ENCODE measurements at regions not wholly inside any gene's neighbourhood (a gene's known extent, or its start where the extent isn't known, plus 50 kb on each side); places are given as distances from the start of the nearest gene placed in this dataset.

- no peaks in the 10 kb centered on the region for H4K20me1 ChIP-seq (ENCODE audit: control insufficient read depth, insufficient read depth)
- no peaks in the 10 kb centered on the region; a peak in 1 of 4 replicates for H3K27me3 ChIP-seq (replicated peaks in 1 of 2; ENCODE audit: control insufficient read depth in 2 of 2, insufficient read depth in 2 of 2, low read length in 1 of 2)
- ChIA-PET CTCF (no interaction called here), RAD21 (ENCODE audit: unreplicated experiment) (no interaction called here), POLR2A (no interaction called here), SMC1A (ENCODE audit: uncharacterized antibody, unreplicated experiment) (no interaction called here)
- H2AFZ ChIP-seq (ENCODE audit: control insufficient read depth, low read depth, low read length): no peak overlapping the region
- WGBS (ENCODE audit: insufficient coverage, insufficient replicate concordance, low lambda C conversion rate, missing lambda C conversion rate): 48% methylated on average over 7 of the region's 7 CpGs
- no peaks in the 10 kb centered on the region for H3K79me2 ChIP-seq (ENCODE audit: control insufficient read depth, insufficient read depth, low read length)
- H3K9me3 ChIP-seq (replicated peaks; ENCODE audit: control insufficient read depth, insufficient read depth, low read length): no peaks in the 10 kb centered on the region
- FAIRE-seq (no peak), DNase-seq (ENCODE audit: low read depth, low spot score) (no peak), ATAC-seq (no peak)
- no peaks in the 10 kb centered on the region for H3K36me3 ChIP-seq (ENCODE audit: control insufficient read depth in 2 of 2, insufficient read depth in 2 of 2, low read length in 1 of 2)
- BruUV-seq (replicated peaks): no TSS peak
- no peaks in the 10 kb centered on the region for H3K4me1 ChIP-seq (ENCODE audit: control insufficient read depth, insufficient read depth, low read length)
- intact Hi-C loops (cut with micrococcal nuclease; ENCODE audit: unreplicated experiment) (no loop called here), in situ Hi-C loops (cut with MboI) (no loop called here)
- no peak overlapping the region for H3K4me3 ChIP-seq
- TF ChIP-seq NKRF (conservative IDR thresholded peaks at IDR 0.05): no peak
- no peak for TF ChIP-seq SRF (IDR thresholded peaks at IDR 0.05; ENCODE audit: low read depth in 2 of 2, low read length in 2 of 2)
- TF ChIP-seq CHD1 (IDR thresholded peaks at IDR 0.05; ENCODE audit: low read depth, low read length): no peak
- TF ChIP-seq EGR1 (IDR thresholded peaks at IDR 0.05; ENCODE audit: borderline replicate concordance in 1 of 2, low read depth in 2 of 2, low read length in 2 of 2): no peak
- TF ChIP-seq ZNF24 (IDR thresholded peaks at IDR 0.05): no peak
- TF ChIP-seq SPI1 (IDR thresholded peaks at IDR 0.05; ENCODE audit: borderline replicate concordance, insufficient read depth, low read depth, low read length): no peak
- H3K27ac ChIP-seq (ENCODE audit: control insufficient read depth, insufficient read depth): no peak overlapping the region
- H3K4me2 ChIP-seq (ENCODE audit: control insufficient read depth, insufficient read depth): no peak overlapping the region
- no peak overlapping the region for H3K9ac ChIP-seq (ENCODE audit: control insufficient read depth, insufficient read depth, low read length)
Measured at GRCh38 chr16:86096850-86097249, 197.9 kb downstream of the IRF8 start.

- Histone ChIP-seq H3K79me2 (ENCODE audit: control insufficient read depth, insufficient read depth, low read length) (no peaks in the 10 kb centered on the region), H4K20me1 (ENCODE audit: control insufficient read depth, insufficient read depth) (no peaks in the 10 kb centered on the region), H3K4me3 (no peak overlapping the region), H3K36me3 (ENCODE audit: control insufficient read depth in 2 of 2, insufficient read depth in 2 of 2, low read length in 1 of 2) (no peaks in the 10 kb centered on the region), H3K27me3 (replicated peaks in 1 of 2; ENCODE audit: control insufficient read depth in 2 of 2, insufficient read depth in 2 of 2, low read length in 1 of 2) (no peaks in the 10 kb centered on the region; a peak in 1 of 4 replicates), H2AFZ (ENCODE audit: control insufficient read depth, low read depth, low read length) (no peak overlapping the region), H3K9ac (ENCODE audit: control insufficient read depth, insufficient read depth, low read length) (no peak overlapping the region), H3K9me3 (replicated peaks; ENCODE audit: control insufficient read depth, insufficient read depth, low read length) (no peaks in the 10 kb centered on the region), H3K4me2 (ENCODE audit: control insufficient read depth, insufficient read depth) (no peak overlapping the region), H3K4me1 (ENCODE audit: control insufficient read depth, insufficient read depth, low read length) (no peaks in the 10 kb centered on the region), H3K27ac (ENCODE audit: control insufficient read depth, insufficient read depth) (no peak overlapping the region)
- RAD21 ChIA-PET (ENCODE audit: unreplicated experiment): no interaction called here
- DNase-seq (ENCODE audit: low read depth, low spot score) (no peak), ATAC-seq (no peak), FAIRE-seq (no peak)
- SMC1A ChIA-PET (ENCODE audit: uncharacterized antibody, unreplicated experiment): interaction anchor here (1.3 kb wide), 1 partner anchor 20 kb away, joined by 3 read pairs; no protein-coding TSS in a partner anchor
- BruUV-seq (replicated peaks): no TSS peak
- in situ Hi-C loops (cut with MboI) (no loop called here), intact Hi-C loops (cut with micrococcal nuclease; ENCODE audit: unreplicated experiment) (no loop called here)
- CTCF ChIA-PET: no interaction called here
- 79% methylated on average over 10 of the region's 10 CpGs for WGBS (ENCODE audit: insufficient coverage, insufficient replicate concordance, low lambda C conversion rate, missing lambda C conversion rate)
- POLR2A ChIA-PET: no interaction called here
- TF ChIP-seq BACH1 (IDR thresholded peaks at IDR 0.05; ENCODE audit: borderline replicate concordance): no peak
- no peak for TF ChIP-seq SIN3A (IDR thresholded peaks at IDR 0.05; ENCODE audit: low read depth, low read length)
- no peak for TF ChIP-seq JUNB (IDR thresholded peaks at IDR 0.05)
- no peak for TF ChIP-seq PML (IDR thresholded peaks at IDR 0.05; ENCODE audit: low read length)
- no peak for TF ChIP-seq ZBTB4 (CRISPR knock-in tag; IDR thresholded peaks at IDR 0.05)
- no peak for TF ChIP-seq RCOR1 (conservative IDR thresholded peaks at IDR 0.05; ENCODE audit: low read depth, low read length)
- no peak for TF ChIP-seq JUND (IDR thresholded peaks at IDR 0.05; ENCODE audit: low read depth, low read length)
- no peak for TF ChIP-seq KLF5 (IDR thresholded peaks at IDR 0.05; ENCODE audit: partially characterized antibody)
Measured at GRCh38 chr16:86099326-86099725, 200.4 kb downstream of the IRF8 start.

Measured in GM12878 (cell line).